OCI-LY7 (cell line): ENCODE measurements at regions not wholly inside any gene's neighbourhood (a gene's known extent, or its start where the extent isn't known, plus 50 kb on each side); places are given as distances from the start of the nearest gene placed in this dataset.

Source experiments
- BruUV-seq: library from RNA; stranded (reverse); fragments of 400-500 nt; replicated peaks from 2 replicates; lab custom pipeline; 2021; lab: Mats Ljungman, UMichigan
- CTCF ChIA-PET: fragments of 300-600 bp; sonication (Branson Sonifier 250); formaldehyde crosslinking; loops from one replicate; lab custom pipeline; 2022; ENCODE audit warnings: antibody characterized with exemption; ENCODE audit not compliant: unreplicated experiment; lab: Charles Lee
- POLR2A ChIA-PET: fragments of 300-600 bp; sonication (Branson Sonifier 250); formaldehyde crosslinking; loops from one replicate; lab custom pipeline; 2022; ENCODE audit warnings: antibody characterized with exemption; lab: Charles Lee
- DNase-seq: peaks from one replicate; pipeline ENCODE4 v3.0.0-alpha.2; 2015; ENCODE audit warnings: low spot score
- H2AFZ ChIP-seq: fragments of 200-600 bp; sonication (generic), shearing (Covaris generic); 2 replicates; pipeline ENCODE4 v1.6.1; 2014; ENCODE audit warnings: mild to moderate bottlenecking, antibody characterized with exemption, low read length, moderate library complexity
- H3K27ac ChIP-seq: fragments of 200-600 bp; sonication (generic); 2 replicates; pipeline ENCODE4 v1.5.1; 2014; ENCODE audit warnings: mixed run types, low read depth, mild to moderate bottlenecking, moderate library complexity, low read length, inconsistent platforms; ENCODE audit not compliant: poor library complexity, severe bottlenecking
- H3K36me3 ChIP-seq: fragments of 200-600 bp; sonication (generic); 2 replicates; pipeline ENCODE4 v1.6.1; 2014; ENCODE audit warnings: mild to moderate bottlenecking, antibody characterized with exemption, low read length, moderate library complexity, mixed read lengths; ENCODE audit not compliant: insufficient read depth
- H3K4me1 ChIP-seq: fragments of 200-600 bp; sonication (generic); 2 replicates; pipeline ENCODE4 v1.5.1; 2014; ENCODE audit warnings: mild to moderate bottlenecking, low read length; ENCODE audit not compliant: insufficient read depth, poor library complexity, severe bottlenecking
- H3K4me2 ChIP-seq: fragments of 200-600 bp; sonication (generic); 2 replicates; pipeline ENCODE4 v1.6.1; 2014; ENCODE audit warnings: mild to moderate bottlenecking, low read length
- H3K4me3 ChIP-seq: fragments of 200-600 bp; sonication (generic); 2 replicates; pipeline ENCODE4 v1.5.1; 2014; ENCODE audit warnings: mild to moderate bottlenecking, low read depth, low read length; ENCODE audit not compliant: poor library complexity, severe bottlenecking
- H3K79me2 ChIP-seq: fragments of 200-600 bp; sonication (generic); 2 replicates; pipeline ENCODE4 v1.6.1; 2016; ENCODE audit warnings: low read depth, mild to moderate bottlenecking, low read length, moderate library complexity, mixed read lengths; ENCODE audit not compliant: insufficient read depth
- H3K9me2 ChIP-seq: fragments of 200-600 bp; sonication (generic); 2 replicates; pipeline ENCODE4 v1.6.1; 2016; ENCODE audit warnings: mild to moderate bottlenecking, low read length, mixed read lengths; ENCODE audit not compliant: insufficient read depth
- H3K9me3 ChIP-seq: fragments of 200-600 bp; sonication (generic); 2 replicates; pipeline ENCODE4 v1.6.1; 2014; ENCODE audit warnings: mild to moderate bottlenecking, mixed run types, low read length, mixed read lengths
- H4K20me1 ChIP-seq: fragments of 200-600 bp; sonication (generic); 2 replicates; pipeline ENCODE4 v1.6.1; 2014; ENCODE audit warnings: mild to moderate bottlenecking, antibody characterized with exemption, low read length, moderate library complexity, mixed read lengths; ENCODE audit not compliant: insufficient read depth
- EZH2phosphoT487 ChIP-seq: fragments of 200-600 bp; sonication (generic); IDR thresholded peaks from 2 replicates; pipeline ENCODE4 v1.6.1; 2018; ENCODE audit warnings: low read depth, borderline replicate concordance, mild to moderate bottlenecking, mixed run types, antibody characterized with exemption, low read length, moderate library complexity, mixed read lengths
- intact Hi-C: fragments of 100-400 bp; cut with micrococcal nuclease; formaldehyde crosslinking; loops from one replicate; pipeline ENCODE4 v1.10.0; 2022; ENCODE audit not compliant: unreplicated experiment
- TF ChIP-seq, protein P1 (sequence below): fragments of 200-600 bp; sonication (generic); conservative IDR thresholded peaks from 2 replicates; pipeline ENCODE4 v1.5.1; 2014; ENCODE audit warnings: mild to moderate bottlenecking, antibody characterized with exemption, low read length, moderate library complexity, mixed read lengths

DNA sequence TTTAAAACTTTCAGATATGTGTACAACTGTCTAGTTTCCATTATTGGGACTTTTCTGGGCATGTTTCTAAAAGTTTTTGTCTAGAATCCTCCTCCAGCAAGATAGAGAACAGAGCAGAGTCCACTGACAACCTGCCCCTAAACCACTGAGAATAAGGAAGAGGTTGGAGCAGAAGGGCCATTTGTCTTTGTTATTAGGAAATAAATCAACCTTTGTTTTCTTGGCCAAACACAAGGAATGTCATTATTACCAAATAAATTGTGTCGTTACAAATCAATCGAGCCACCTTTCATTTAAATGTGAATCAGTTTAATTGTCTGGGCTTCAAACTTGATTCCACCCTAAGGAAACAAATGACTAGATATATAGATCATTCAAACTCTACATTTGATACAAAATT, 81.4 kb downstream of the GAS1 start:
- no TSS peak for BruUV-seq
- TF ChIP-seq EZH2phosphoT487 = no peak
- TF ChIP-seq, protein P1, sequence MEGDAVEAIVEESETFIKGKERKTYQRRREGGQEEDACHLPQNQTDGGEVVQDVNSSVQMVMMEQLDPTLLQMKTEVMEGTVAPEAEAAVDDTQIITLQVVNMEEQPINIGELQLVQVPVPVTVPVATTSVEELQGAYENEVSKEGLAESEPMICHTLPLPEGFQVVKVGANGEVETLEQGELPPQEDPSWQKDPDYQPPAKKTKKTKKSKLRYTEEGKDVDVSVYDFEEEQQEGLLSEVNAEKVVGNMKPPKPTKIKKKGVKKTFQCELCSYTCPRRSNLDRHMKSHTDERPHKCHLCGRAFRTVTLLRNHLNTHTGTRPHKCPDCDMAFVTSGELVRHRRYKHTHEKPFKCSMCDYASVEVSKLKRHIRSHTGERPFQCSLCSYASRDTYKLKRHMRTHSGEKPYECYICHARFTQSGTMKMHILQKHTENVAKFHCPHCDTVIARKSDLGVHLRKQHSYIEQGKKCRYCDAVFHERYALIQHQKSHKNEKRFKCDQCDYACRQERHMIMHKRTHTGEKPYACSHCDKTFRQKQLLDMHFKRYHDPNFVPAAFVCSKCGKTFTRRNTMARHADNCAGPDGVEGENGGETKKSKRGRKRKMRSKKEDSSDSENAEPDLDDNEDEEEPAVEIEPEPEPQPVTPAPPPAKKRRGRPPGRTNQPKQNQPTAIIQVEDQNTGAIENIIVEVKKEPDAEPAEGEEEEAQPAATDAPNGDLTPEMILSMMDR = no peak
- intact Hi-C loops = no loop called here

DNA sequence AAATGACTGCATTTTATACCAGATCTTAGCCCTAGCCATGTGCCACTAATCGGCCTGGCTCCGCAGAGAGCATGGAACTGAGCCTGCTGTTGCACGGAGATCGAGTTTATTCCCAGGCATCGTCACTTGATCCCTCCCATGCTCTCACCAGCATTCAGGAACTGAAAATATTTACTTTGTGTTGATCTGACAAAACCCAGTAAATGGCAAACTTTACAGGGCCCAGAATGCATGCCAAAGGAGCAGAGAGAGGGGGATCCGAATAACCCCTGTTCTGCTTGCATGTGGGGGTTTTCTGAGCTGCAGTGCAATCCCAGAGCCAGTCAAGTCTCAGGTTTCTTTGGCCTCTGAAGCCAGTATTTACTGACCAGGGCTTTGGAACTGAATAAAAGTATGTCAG, 87.3 kb downstream of the GAS1 start:
- Histone ChIP-seq H3K9me3 (no peaks in the 10 kb centered on the region), H4K20me1 (no peaks in the 10 kb centered on the region), H3K4me3 (no peak overlapping the region), H2AFZ (no peak overlapping the region), H3K36me3 (no peaks in the 10 kb centered on the region), H3K79me2 (no peaks in the 10 kb centered on the region), H3K27ac (no peak overlapping the region), H3K4me2 (no peak overlapping the region), H3K9me2 (no peaks in the 10 kb centered on the region), H3K4me1 (no peaks in the 10 kb centered on the region)
- TF ChIP-seq, protein P1 = no peak
- no peak for TF ChIP-seq EZH2phosphoT487
- ChIA-PET POLR2A (no interaction called here), CTCF (no interaction called here)
- no peak for DNase-seq
- BruUV-seq = no TSS peak
- intact Hi-C loops = no loop called here

More for the DNA sequence above, 81.4 kb downstream of the GAS1 start:
- no peak overlapping the region for H3K4me2 ChIP-seq
- H3K9me3 ChIP-seq = no peaks in the 10 kb centered on the region
- H3K4me1 ChIP-seq = no peaks in the 10 kb centered on the region
- H2AFZ ChIP-seq = no peak overlapping the region
- no peaks in the 10 kb centered on the region for H3K9me2 ChIP-seq
- H3K79me2 ChIP-seq = no peaks in the 10 kb centered on the region
- no peak overlapping the region for H3K4me3 ChIP-seq
- no peaks in the 10 kb centered on the region for H4K20me1 ChIP-seq
- no peaks in the 10 kb centered on the region for H3K36me3 ChIP-seq
- no peak for DNase-seq
- no peak overlapping the region for H3K27ac ChIP-seq
- ChIA-PET POLR2A (no interaction called here), CTCF (no interaction called here)

DNA sequence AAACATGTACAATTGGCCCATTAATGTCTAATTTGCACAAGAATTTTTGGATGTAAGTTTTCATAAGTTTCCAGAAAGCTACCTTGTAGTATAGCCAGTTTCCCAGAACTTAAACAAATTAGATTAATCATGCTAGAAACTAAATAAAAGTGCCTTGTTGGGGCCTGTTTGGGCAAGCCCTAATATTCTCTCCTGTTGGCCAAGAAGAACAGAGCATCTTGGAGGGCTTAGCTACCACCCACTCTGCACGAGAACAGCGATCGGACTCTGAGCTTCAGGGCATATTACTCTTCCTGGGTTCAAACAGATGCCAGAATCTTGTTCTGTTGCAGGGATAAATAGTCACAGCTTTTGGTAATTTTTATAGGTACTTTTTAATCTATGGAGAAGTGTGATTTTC, 88.2 kb downstream of the GAS1 start:
- H3K4me1 ChIP-seq = no peaks in the 10 kb centered on the region
- no peaks in the 10 kb centered on the region for H3K36me3 ChIP-seq
- intact Hi-C loops = no loop called here
- no peak for TF ChIP-seq EZH2phosphoT487
- TF ChIP-seq, protein P1 = no peak
- BruUV-seq = no TSS peak
- no peak overlapping the region for H3K4me3 ChIP-seq
- H3K27ac ChIP-seq = no peak overlapping the region
- H3K79me2 ChIP-seq = no peaks in the 10 kb centered on the region
- H4K20me1 ChIP-seq = no peaks in the 10 kb centered on the region
- DNase-seq = no peak
- no peaks in the 10 kb centered on the region for H3K9me3 ChIP-seq
- no peak overlapping the region for H3K4me2 ChIP-seq
- POLR2A ChIA-PET = interaction anchor here (0.6 kb wide), 2 partner anchors 44 to 444 kb away, joined by 3 read pairs; no protein-coding TSS in a partner anchor
- no peak overlapping the region for H2AFZ ChIP-seq
- CTCF ChIA-PET = no interaction called here
- no peaks in the 10 kb centered on the region for H3K9me2 ChIP-seq
